ENCODE measurements at regions not wholly inside any gene's neighbourhood (a gene's known extent, or its start where the extent isn't known, plus 50 kb on each side); places are given as distances from the start of the nearest gene placed in this dataset.
"Not testable (repeated sequence)": the region's sequence is repeated elsewhere in the genome, so short reads cannot be mapped to it uniquely, and the experiment has no call there.

- Histone ChIP-seq H3K9me3 (no peaks in the 10 kb centered on the region), H3K27ac (no peak overlapping the region), H3K36me3 (no peaks in the 10 kb centered on the region), H3K27me3 (peaks cover 0 to 15% of the 10 kb centered on the region in 2 donors), H3K4me3 (no peak overlapping the region), H3K4me1 (no peaks in the 10 kb centered on the region)
- DNase-seq (ENCODE audit: low spot score in 2 of 2): no peak
- intact Hi-C loops (cut with DNase I; ENCODE audit: low total_unique reads): no loop called here
- TF ChIP-seq POLR2AphosphoS5 (IDR thresholded peaks at IDR 0.05): no peak
These were observed 173.1 kb downstream of the TMEM47 start for GRCh38 chrX:34483980-34484379.

DNA sequence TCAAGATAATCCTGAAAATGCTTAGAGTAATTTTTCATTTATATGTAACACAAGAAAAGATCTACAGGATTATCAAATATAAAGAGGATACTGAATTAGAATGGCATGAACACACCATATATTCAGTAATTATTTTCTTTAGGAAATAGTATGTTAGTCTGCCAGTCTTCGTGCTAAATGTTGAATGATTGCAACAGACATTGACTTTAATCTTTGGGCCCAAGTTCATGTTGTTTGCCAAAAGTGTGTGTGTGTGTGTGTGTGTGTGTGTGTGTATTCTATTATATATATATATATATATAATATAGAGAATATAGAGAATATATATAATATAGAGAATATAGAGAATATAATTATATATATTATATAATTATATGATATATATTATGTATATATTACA is 186.6 kb downstream of the TMEM47 start:
- Histone ChIP-seq H3K4me3 (no peak overlapping the region), H3K36me3 (no peaks in the 10 kb centered on the region), H3K27ac (no peak overlapping the region), H3K27me3 (no peaks in the 10 kb centered on the region), H3K9me3 (no peaks in the 10 kb centered on the region), H3K4me1 (no peaks in the 10 kb centered on the region)
- TF ChIP-seq CTCF (IDR thresholded peaks at IDR 0.05) (no peak), POLR2A (IDR thresholded peaks at IDR 0.05) (no peak), POLR2AphosphoS5 (IDR thresholded peaks at IDR 0.05) (no peak)
- intact Hi-C loops (cut with DNase I; ENCODE audit: low total_unique reads): no loop called here
- DNase-seq (ENCODE audit: low spot score in 2 of 2): no peak

DNA sequence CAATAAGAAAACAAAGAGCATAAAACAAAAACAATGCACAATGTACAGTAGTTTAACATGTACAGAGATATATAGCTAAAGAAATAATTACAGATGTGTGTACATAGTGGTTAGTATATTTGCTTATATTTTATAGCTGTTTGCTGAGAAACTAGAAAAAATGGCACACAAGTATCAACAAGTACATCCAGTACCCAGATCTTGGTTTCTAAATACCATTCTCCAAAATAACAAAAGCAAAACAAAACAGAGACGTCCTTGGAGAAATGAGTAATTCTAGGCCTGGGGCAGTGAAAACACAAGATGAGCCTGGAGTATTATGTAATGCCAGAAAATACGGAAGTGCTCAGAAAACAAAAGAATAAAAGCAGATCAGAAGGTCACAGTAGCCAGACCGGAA is 189.6 kb downstream of the TMEM47 start:
- no peak for DNase-seq (ENCODE audit: low spot score in 2 of 2)
- Histone ChIP-seq H3K9me3 (no peaks in the 10 kb centered on the region), H3K36me3 (no peaks in the 10 kb centered on the region), H3K4me1 (no peaks in the 10 kb centered on the region), H3K4me3 (no peak overlapping the region), H3K27me3 (no peaks in the 10 kb centered on the region), H3K27ac (no peak overlapping the region)
- intact Hi-C loops (cut with DNase I; ENCODE audit: low total_unique reads): no loop called here
- TF ChIP-seq POLR2A (IDR thresholded peaks at IDR 0.05) (no peak), CTCF (IDR thresholded peaks at IDR 0.05) (no peak), POLR2AphosphoS5 (IDR thresholded peaks at IDR 0.05) (no peak)

DNA sequence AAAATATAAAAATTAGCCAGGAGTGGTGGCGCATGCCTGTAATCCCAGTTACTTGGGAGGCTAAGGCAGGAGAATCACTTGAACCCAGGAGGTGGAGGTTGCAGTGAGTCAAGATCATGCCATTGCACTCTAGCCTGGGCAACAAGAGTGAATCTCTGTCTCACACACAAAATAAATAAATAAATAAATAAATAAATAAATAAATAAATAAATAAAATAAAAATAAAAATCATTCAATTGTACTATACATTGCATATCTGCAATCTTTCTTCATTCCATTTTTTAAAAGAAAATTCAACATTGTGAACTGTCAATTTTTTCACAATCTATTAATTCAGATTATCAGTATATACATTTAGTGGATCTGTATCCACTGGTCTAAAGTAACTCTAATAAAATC is 193.9 kb downstream of the TMEM47 start:
- H3K4me3 ChIP-seq; H3K4me1 ChIP-seq; H3K27me3 ChIP-seq; H3K9me3 ChIP-seq; DNase-seq (ENCODE audit: low spot score in 2 of 2); intact Hi-C loops (cut with DNase I; ENCODE audit: low total_unique reads); H3K27ac ChIP-seq; H3K36me3 ChIP-seq: not testable (repeated sequence)

DNA sequence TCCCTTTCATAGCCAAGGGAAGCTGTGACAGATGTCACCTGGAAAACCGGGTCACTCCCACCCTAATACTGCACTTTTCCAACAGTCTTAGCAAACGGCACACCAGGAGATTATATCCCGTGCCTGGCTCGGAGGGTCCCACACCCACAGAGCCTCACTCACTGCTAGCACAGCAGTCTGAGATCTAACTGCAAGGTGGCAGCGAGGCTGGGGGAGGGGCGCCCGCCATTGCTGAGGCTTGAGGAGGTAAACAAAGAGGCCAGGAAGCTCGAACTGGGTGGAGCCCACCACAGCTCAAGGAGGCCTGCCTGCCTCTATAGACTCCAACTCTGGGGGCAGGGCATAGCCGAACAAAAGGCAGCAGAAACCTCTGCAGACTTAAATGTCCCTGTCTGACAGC is 199.2 kb downstream of the TMEM47 start:
- H3K27ac ChIP-seq; H3K4me3 ChIP-seq; H3K36me3 ChIP-seq; intact Hi-C loops (cut with DNase I; ENCODE audit: low total_unique reads); H3K4me1 ChIP-seq; H3K27me3 ChIP-seq; DNase-seq (ENCODE audit: low spot score in 2 of 2): not testable (repeated sequence)
- H3K9me3 ChIP-seq: peaks cover 3 to 10% of the 10 kb centered on the region in 2 donors

GRCh38 chrX:34437586-34437985 is 219.5 kb downstream of the TMEM47 start:
- Histone ChIP-seq H3K4me1 (no peaks in the 10 kb centered on the region), H3K36me3 (no peaks in the 10 kb centered on the region), H3K27ac (peak overlapping the region in 1 of 2 donors; percentile 21), H3K27me3 (peaks cover 0 to 8% of the 10 kb centered on the region in 2 donors), H3K9me3 (peaks cover 0 to 8% of the 10 kb centered on the region in 2 donors), H3K4me3 (no peak overlapping the region)
- intact Hi-C loops (cut with DNase I; ENCODE audit: low total_unique reads): no loop called here
- DNase-seq (ENCODE audit: low spot score in 2 of 2): no peak
- TF ChIP-seq POLR2AphosphoS5 (IDR thresholded peaks at IDR 0.05) (no peak), POLR2A (IDR thresholded peaks at IDR 0.05) (no peak), CTCF (IDR thresholded peaks at IDR 0.05) (no peak)

DNA sequence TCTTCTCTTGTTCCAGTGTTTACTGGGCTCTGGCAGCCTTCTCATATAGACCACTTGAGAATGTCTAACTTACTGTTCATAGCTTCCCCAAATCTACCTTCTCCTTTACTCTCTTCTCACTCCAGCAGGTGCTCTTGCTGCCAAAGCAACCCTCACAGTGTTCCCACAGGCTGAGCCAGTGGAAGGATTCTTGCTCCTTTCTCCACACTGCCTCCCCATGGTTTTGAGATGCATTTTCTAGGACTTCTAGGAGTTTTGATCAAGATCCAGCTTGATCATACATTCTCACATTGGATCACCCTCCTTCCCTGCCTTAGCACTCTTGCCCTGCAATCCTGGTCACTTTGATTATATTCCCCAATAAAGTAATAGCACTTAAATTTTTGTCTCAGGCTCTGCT is 230.8 kb downstream of the TMEM47 start:
- TF ChIP-seq POLR2A (IDR thresholded peaks at IDR 0.05) (no peak), POLR2AphosphoS5 (IDR thresholded peaks at IDR 0.05) (no peak), CTCF (IDR thresholded peaks at IDR 0.05) (no peak)
- Histone ChIP-seq H3K4me3 (no peak overlapping the region), H3K4me1 (no peaks in the 10 kb centered on the region), H3K27ac (no peak overlapping the region), H3K36me3 (no peaks in the 10 kb centered on the region), H3K9me3 (peaks cover 0 to 3% of the 10 kb centered on the region in 2 donors), H3K27me3 (no peaks in the 10 kb centered on the region)
- intact Hi-C loops (cut with DNase I; ENCODE audit: low total_unique reads): no loop called here
- DNase-seq (ENCODE audit: low spot score in 2 of 2): no peak

All from breast epithelium (tissue), 4 donors.